GM23338 (cell line): ENCODE measurements at regions not wholly inside any gene's neighbourhood (a gene's known extent, or its start where the extent isn't known, plus 50 kb on each side); places are given as distances from the start of the nearest gene placed in this dataset.

ENCODE experiments used
- ATAC-seq: fragments of 200-7000 bp; cut with Tn5 transposase; 3 replicates; pipeline ENCODE4 v1.9.1; 2020
- DNase-seq: peaks from one replicate; pipeline ENCODE4 v3.0.0-alpha.2; 2015; ENCODE audit warnings: low spot score
- H2AFZ ChIP-seq: fragments of 200-600 bp; sonication (generic); 2 replicates; pipeline ENCODE4 v1.8.0; 2016; ENCODE audit warnings: antibody characterized with exemption, mild to moderate bottlenecking, moderate library complexity
- H3F3A ChIP-seq: fragments of 200-600 bp; sonication (generic); replicated peaks from 2 replicates; pipeline ENCODE4 v1.8.0; 2017; ENCODE audit warnings: antibody characterized with exemption, mixed run types, low read depth
- H3K27ac ChIP-seq: fragments of 200-600 bp; sonication (generic); 2 replicates; pipeline ENCODE4 v1.6.1; 2016; ENCODE audit warnings: low read depth
- H3K27me3 ChIP-seq: fragments of 200-600 bp; sonication (generic); 2 replicates; pipeline ENCODE4 v1.8.0; 2016; ENCODE audit warnings: mild to moderate bottlenecking, mixed run types, moderate library complexity; ENCODE audit not compliant: insufficient read depth
- H3K36me3 ChIP-seq: fragments of 200-600 bp; sonication (generic); 2 replicates; pipeline ENCODE4 v1.8.0; 2016; ENCODE audit warnings: mild to moderate bottlenecking; ENCODE audit not compliant: insufficient read depth
- H3K4me1 ChIP-seq: fragments of 200-600 bp; sonication (generic); 2 replicates; pipeline ENCODE4 v1.8.0; 2016; ENCODE audit warnings: mild to moderate bottlenecking, moderate library complexity; ENCODE audit not compliant: insufficient read depth
- H3K4me2 ChIP-seq: fragments of 200-600 bp; sonication (generic); 2 replicates; pipeline ENCODE4 v1.7.1; 2017; ENCODE audit warnings: mixed run types
- H3K4me3 ChIP-seq: fragments of 200-600 bp; sonication (generic); 2 replicates; pipeline ENCODE4 v1.6.1; 2016; ENCODE audit warnings: mixed run types
- H3K79me2 ChIP-seq: fragments of 200-600 bp; sonication (generic); replicated peaks from 2 replicates; pipeline ENCODE4 v1.8.0; 2017; ENCODE audit warnings: mild to moderate bottlenecking; ENCODE audit not compliant: insufficient read depth
- H3K9me2 ChIP-seq: fragments of 200-600 bp; sonication (generic); 2 replicates; pipeline ENCODE4 v1.8.0; 2017; ENCODE audit not compliant: insufficient read depth
- H4K20me1 ChIP-seq: fragments of 200-600 bp; sonication (generic); replicated peaks from 2 replicates; pipeline ENCODE4 v1.8.0; 2017; ENCODE audit warnings: mild to moderate bottlenecking; ENCODE audit not compliant: insufficient read depth
- H3K27ac Mint-ChIP-seq: 2 replicates; pipeline ENCODE4 v1.8.0; 2020; ENCODE audit warnings: inconsistent platforms, mild to moderate bottlenecking, moderate library complexity, mixed read lengths
- H3K27me3 Mint-ChIP-seq: 3 replicates; pipeline ENCODE4 v1.8.0; 2022; ENCODE audit warnings: low read depth, mild to moderate bottlenecking, moderate library complexity, mixed read lengths, inconsistent platforms; ENCODE audit not compliant: insufficient read depth, poor library complexity
- H3K36me3 Mint-ChIP-seq: 3 replicates; pipeline ENCODE4 v1.8.0; 2021; ENCODE audit warnings: low read depth, mild to moderate bottlenecking, inconsistent platforms, moderate library complexity, mixed read lengths
- H3K4me1 Mint-ChIP-seq: 3 replicates; pipeline ENCODE4 v1.8.0; 2020; ENCODE audit warnings: mild to moderate bottlenecking, inconsistent platforms, mixed read lengths
- H3K4me3 Mint-ChIP-seq: 3 replicates; pipeline ENCODE4 v1.8.0; 2021; ENCODE audit warnings: moderate library complexity, mild to moderate bottlenecking, inconsistent platforms, mixed read lengths
- H3K9me3 Mint-ChIP-seq: 3 replicates; pipeline ENCODE4 v1.8.0; 2020; ENCODE audit warnings: moderate library complexity, mild to moderate bottlenecking, inconsistent platforms, mixed read lengths
- CREB1 ChIP-seq: fragments of 250-450 bp; sonication (Bioruptor Pico); IDR thresholded peaks from 2 replicates; pipeline ENCODE4 v1.5.0; 2020; ENCODE audit warnings: low read depth, mild to moderate bottlenecking, moderate library complexity
- CTCF ChIP-seq, 2 experiments: fragments of 200-600 bp in 1 of 2; sonication (generic) in 1 of 2; conservative IDR thresholded peaks; 2 replicates each; pipeline versions ENCODE4 v1.5.1 to v1.6.1; 2016 to 2017; ENCODE audit warnings: antibody characterized with exemption in 2 of 2, low read depth in 2 of 2, mild to moderate bottlenecking in 2 of 2, moderate library complexity in 1 of 2
- ETS1 ChIP-seq: IDR thresholded peaks from 2 replicates; pipeline ENCODE4 v1.6.1; 2016; ENCODE audit warnings: antibody characterized with exemption
- EZH2 ChIP-seq: fragments of 200-600 bp; sonication (generic); IDR thresholded peaks from one replicate; pipeline ENCODE4 v1.8.0; 2017; ENCODE audit warnings: antibody characterized with exemption, mild to moderate bottlenecking, low read depth; ENCODE audit not compliant: unreplicated experiment
- NANOG ChIP-seq: IDR thresholded peaks from 2 replicates; pipeline ENCODE4 v1.6.1; 2016; ENCODE audit warnings: antibody characterized with exemption, borderline replicate concordance
- STAT1 ChIP-seq: IDR thresholded peaks from one replicate; pipeline ENCODE4 v1.6.1; 2016; ENCODE audit warnings: antibody characterized with exemption; ENCODE audit not compliant: unreplicated experiment
- ZNF331 ChIP-seq: fragments of 250-450 bp; sonication (Bioruptor Pico); IDR thresholded peaks from 2 replicates; pipeline ENCODE4 v1.5.0; 2020; ENCODE audit warnings: low read depth, mild to moderate bottlenecking, moderate library complexity
- ZNF462 ChIP-seq: fragments of 250-450 bp; sonication (Bioruptor Pico); IDR thresholded peaks from 2 replicates; pipeline ENCODE4 v1.5.0; 2020; ENCODE audit warnings: mild to moderate bottlenecking, moderate library complexity
- TF ChIP-seq, protein P1 (sequence below): IDR thresholded peaks from one replicate; pipeline ENCODE4 v1.6.1; 2018; ENCODE audit warnings: antibody characterized with exemption; ENCODE audit not compliant: unreplicated experiment

DNA sequence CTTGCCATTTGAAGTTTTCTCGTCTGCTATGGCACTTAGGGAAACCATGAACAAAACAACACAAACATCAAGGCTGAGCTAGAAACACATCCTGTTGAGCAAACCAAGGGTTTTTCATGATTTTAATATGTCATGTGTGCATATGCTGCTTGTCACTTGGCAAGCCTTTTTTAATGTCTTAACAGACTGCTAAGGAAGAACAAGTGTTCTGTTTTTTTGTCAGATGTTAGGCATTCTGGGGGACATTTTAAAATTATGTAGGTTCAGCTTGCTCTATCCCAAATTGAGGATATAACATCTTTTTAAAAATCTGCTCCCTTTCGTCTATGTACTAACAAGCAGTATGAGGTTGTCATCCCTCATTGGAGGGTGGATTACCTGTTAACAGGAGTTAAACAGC, 150.3 kb downstream of the HTR1A start (continued):
- TF ChIP-seq, protein P1, sequence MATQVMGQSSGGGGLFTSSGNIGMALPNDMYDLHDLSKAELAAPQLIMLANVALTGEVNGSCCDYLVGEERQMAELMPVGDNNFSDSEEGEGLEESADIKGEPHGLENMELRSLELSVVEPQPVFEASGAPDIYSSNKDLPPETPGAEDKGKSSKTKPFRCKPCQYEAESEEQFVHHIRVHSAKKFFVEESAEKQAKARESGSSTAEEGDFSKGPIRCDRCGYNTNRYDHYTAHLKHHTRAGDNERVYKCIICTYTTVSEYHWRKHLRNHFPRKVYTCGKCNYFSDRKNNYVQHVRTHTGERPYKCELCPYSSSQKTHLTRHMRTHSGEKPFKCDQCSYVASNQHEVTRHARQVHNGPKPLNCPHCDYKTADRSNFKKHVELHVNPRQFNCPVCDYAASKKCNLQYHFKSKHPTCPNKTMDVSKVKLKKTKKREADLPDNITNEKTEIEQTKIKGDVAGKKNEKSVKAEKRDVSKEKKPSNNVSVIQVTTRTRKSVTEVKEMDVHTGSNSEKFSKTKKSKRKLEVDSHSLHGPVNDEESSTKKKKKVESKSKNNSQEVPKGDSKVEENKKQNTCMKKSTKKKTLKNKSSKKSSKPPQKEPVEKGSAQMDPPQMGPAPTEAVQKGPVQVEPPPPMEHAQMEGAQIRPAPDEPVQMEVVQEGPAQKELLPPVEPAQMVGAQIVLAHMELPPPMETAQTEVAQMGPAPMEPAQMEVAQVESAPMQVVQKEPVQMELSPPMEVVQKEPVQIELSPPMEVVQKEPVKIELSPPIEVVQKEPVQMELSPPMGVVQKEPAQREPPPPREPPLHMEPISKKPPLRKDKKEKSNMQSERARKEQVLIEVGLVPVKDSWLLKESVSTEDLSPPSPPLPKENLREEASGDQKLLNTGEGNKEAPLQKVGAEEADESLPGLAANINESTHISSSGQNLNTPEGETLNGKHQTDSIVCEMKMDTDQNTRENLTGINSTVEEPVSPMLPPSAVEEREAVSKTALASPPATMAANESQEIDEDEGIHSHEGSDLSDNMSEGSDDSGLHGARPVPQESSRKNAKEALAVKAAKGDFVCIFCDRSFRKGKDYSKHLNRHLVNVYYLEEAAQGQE = no peak
- TF ChIP-seq CREB1 (CRISPR knock-in tag) = no peak

- Mint-ChIP-seq H3K9me3 (peaks cover 17% of the 10 kb centered on the region), H3K27ac (no peak overlapping the region), H3K36me3 (peaks cover 13% of the 10 kb centered on the region), H3K27me3 (no peaks in the 10 kb centered on the region), H3K4me1 (no peaks in the 10 kb centered on the region), H3K4me3 (no peak overlapping the region)
- Histone ChIP-seq H2AFZ (no peak overlapping the region), H3K4me2 (no peak overlapping the region), H3K27ac (no peak overlapping the region), H3K9me2 (peaks cover 8% of the 10 kb centered on the region), H3K4me3 (no peak overlapping the region), H3K79me2 (no peaks in the 10 kb centered on the region), H3K27me3 (no peaks in the 10 kb centered on the region), H4K20me1 (no peaks in the 10 kb centered on the region), H3K36me3 (no peaks in the 10 kb centered on the region), H3F3A (no peaks in the 10 kb centered on the region), H3K4me1 (no peaks in the 10 kb centered on the region)
- DNase-seq (no peak), ATAC-seq (no peak)
- no peak for TF ChIP-seq ZNF331 (CRISPR knock-in tag)
- TF ChIP-seq EZH2 = no peak
- no peak for TF ChIP-seq ETS1
- no peak for TF ChIP-seq STAT1
- no peak for TF ChIP-seq CTCF (conservative IDR thresholded peaks at IDR 0.05; ENCODE audit: low read depth in 2 of 2)
- no peak for TF ChIP-seq NANOG
- no peak for TF ChIP-seq ZNF462 (CRISPR knock-in tag)
- no peak for TF ChIP-seq CREB1 (CRISPR knock-in tag)
These were observed 151.0 kb downstream of the HTR1A start for GRCh38 chr5:63811286-63811685.
